K562 (cell line): ENCODE measurements at regions not wholly inside any gene's neighbourhood (a gene's known extent, or its start where the extent isn't known, plus 50 kb on each side); places are given as distances from the start of the nearest gene placed in this dataset.

Experiments
- ATAC-seq: fragments of 200-7000 bp; cut with Tn5 transposase; 3 replicates; pipeline ENCODE4 v1.9.1; 2020; ENCODE audit warnings: moderate library complexity
- BruUV-seq: library from RNA; stranded (reverse); fragments of 400-500 nt; replicated peaks from 2 replicates; lab custom pipeline; 2021; lab: Mats Ljungman, UMichigan
- CTCF ChIA-PET: fragments of 300-600 bp; formaldehyde crosslinking; extraction: SDS; loops from one replicate; lab custom pipeline; 2021; ENCODE audit warnings: low intra/inter-chr PET ratio; lab: Yijun Ruan, JAX
- POLR2A ChIA-PET: fragments of 300-600, 350-650 bp; sonication (Branson Sonifier 250); formaldehyde crosslinking; extraction: SDS; loops from one replicate; lab custom pipeline; 2021; ENCODE audit warnings: antibody characterized with exemption, inconsistent platforms; lab: Yijun Ruan, JAX
- DNase-seq, 4 experiments: peaks; one replicate each; pipeline versions ENCODE4 v3.0.0 to v3.0.0-alpha.2; 2011 to 2018; ENCODE audit warnings: low spot score in 3 of 4, mixed read lengths in 3 of 4; ENCODE audit errors: extremely low read depth in 1 of 4
- FAIRE-seq: peaks from 2 replicates; lab custom pipeline; 2011; peaks lifted over from hg19 to GRCh38; lab: Jason Lieb, UNC
- H2AFZ ChIP-seq: 2 replicates; pipeline ENCODE4 v1.6.0; 2011; ENCODE audit warnings: low read depth, low read length, control low read depth, inconsistent platforms
- H3K27ac ChIP-seq: fragments of 200-600 bp; 3 replicates; pipeline ENCODE4 v1.8.0; 2011; ENCODE audit warnings: low read depth, mild to moderate bottlenecking, control low read depth, inconsistent platforms, low read length, moderate library complexity, mixed read lengths; ENCODE audit errors: extremely low read depth
- H3K27me3 ChIP-seq, 2 experiments: fragments of 300-600 bp in 1 of 2; 2 replicates in 1 of 2; 3 replicates in 1 of 2; pipeline versions ENCODE4 v1.6.0 to v1.8.0; 2011; ENCODE audit warnings: inconsistent platforms in 2 of 2, low read length in 2 of 2, mild to moderate bottlenecking in 1 of 2, mixed read lengths in 1 of 2, moderate library complexity in 1 of 2; ENCODE audit not compliant: control insufficient read depth in 2 of 2, insufficient read depth in 2 of 2
- H3K36me3 ChIP-seq: fragments of 300-600 bp; 3 replicates; pipeline ENCODE4 v1.8.0; 2011; ENCODE audit warnings: mild to moderate bottlenecking, low read length, inconsistent platforms; ENCODE audit not compliant: control insufficient read depth, insufficient read depth
- H3K4me1 ChIP-seq, 2 experiments: fragments of 200-600 bp in 1 of 2; replicated peaks in 1 of 2; 2 replicates in 1 of 2; 3 replicates in 1 of 2; pipeline versions ENCODE4 v1.5.1 to v1.8.0; 2011; ENCODE audit warnings: inconsistent platforms in 2 of 2, low read length in 2 of 2, mild to moderate bottlenecking in 1 of 2, mixed read lengths in 1 of 2, moderate library complexity in 1 of 2; ENCODE audit not compliant: control insufficient read depth in 2 of 2, insufficient read depth in 2 of 2
- H3K4me2 ChIP-seq: 2 replicates; pipeline ENCODE4 v1.6.1; 2011; ENCODE audit warnings: low read length, control low read depth, inconsistent platforms, mixed read lengths; ENCODE audit not compliant: insufficient read depth
- H3K4me3 ChIP-seq: fragments of 200-600 bp; sonication (generic), shearing (Covaris generic); 2 replicates; pipeline ENCODE4 v1.5.1; 2016; ENCODE audit warnings: control low read depth, inconsistent platforms
- H3K79me2 ChIP-seq: fragments of 200-600 bp; 3 replicates; pipeline ENCODE4 v1.8.0; 2011; ENCODE audit warnings: low read length, inconsistent platforms; ENCODE audit not compliant: control insufficient read depth, insufficient read depth
- H3K9ac ChIP-seq, 2 experiments: 2 replicates each; pipeline versions ENCODE4 v1.6.0 to v1.6.1; 2011; ENCODE audit warnings: low read depth in 2 of 2, low read length in 2 of 2, control low read depth in 1 of 2, inconsistent platforms in 1 of 2, mild to moderate bottlenecking in 1 of 2, mixed read lengths in 1 of 2; ENCODE audit not compliant: insufficient read depth in 1 of 2
- H3K9me1 ChIP-seq: one replicate; pipeline ENCODE4 v1.6.0; 2011; ENCODE audit warnings: inconsistent platforms, mild to moderate bottlenecking, low read length, moderate library complexity; ENCODE audit not compliant: control insufficient read depth, insufficient read depth
- H3K9me3 ChIP-seq: replicated peaks from 2 replicates; pipeline ENCODE4 v1.5.1; 2011; ENCODE audit warnings: low read depth, low read length, inconsistent platforms; ENCODE audit not compliant: control insufficient read depth, insufficient read depth
- H4K20me1 ChIP-seq: replicated peaks from 2 replicates; pipeline ENCODE4 v1.6.1; 2011; ENCODE audit warnings: low read length, inconsistent platforms, mixed read lengths; ENCODE audit not compliant: control insufficient read depth, insufficient read depth
- ATF1 ChIP-seq, 2 experiments: fragments of 450-650 bp in 1 of 2; IDR thresholded peaks; 2 replicates each; pipeline ENCODE4 v1.6.1; 2016; ENCODE audit warnings: missing compliant biosample characterization in 1 of 2, missing genetic modification characterization in 1 of 2
- CC2D1A ChIP-seq: fragments of 450-650 bp; IDR thresholded peaks from 2 replicates; pipeline ENCODE4 v1.6.1; 2017; ENCODE audit warnings: mild to moderate bottlenecking
- CCNT2 ChIP-seq: IDR thresholded peaks from 2 replicates; pipeline ENCODE4 v1.6.1; 2011; ENCODE audit warnings: borderline replicate concordance, low read depth, mild to moderate bottlenecking, moderate library complexity, mixed read lengths, low read length; ENCODE audit not compliant: insufficient read length; ENCODE audit errors: extremely low read depth
- ETV6 ChIP-seq, 3 experiments: fragments of 150-350 bp in 1 of 3; sonication (generic) in 1 of 3; formaldehyde crosslinking in 1 of 3; IDR thresholded peaks; 2 replicates each; pipeline versions ENCODE4 v1.6.1 to v1.8.0; 2014 to 2022; ENCODE audit warnings: borderline replicate concordance in 2 of 3, low read depth in 2 of 3, antibody characterized with exemption in 1 of 3, low read length in 1 of 3, mild to moderate bottlenecking in 1 of 3, missing genetic modification reagents in 1 of 3
- HDAC3 ChIP-seq: fragments of 450-650 bp; IDR thresholded peaks from 2 replicates; pipeline ENCODE4 v1.6.1; 2018; ENCODE audit warnings: borderline replicate concordance, mild to moderate bottlenecking, moderate library complexity; ENCODE audit not compliant: partially characterized antibody
- MITF ChIP-seq: IDR thresholded peaks from 2 replicates; pipeline ENCODE4 v1.6.1; 2014; ENCODE audit warnings: antibody characterized with exemption
- PPARD ChIP-seq: fragments of 250-450 bp; sonication (Bioruptor Pico); IDR thresholded peaks from 2 replicates; pipeline ENCODE4 v1.8.0; 2022; ENCODE audit warnings: inconsistent platforms, mild to moderate bottlenecking, moderate library complexity
- TEAD2 ChIP-seq: fragments of 450-650 bp; IDR thresholded peaks from 2 replicates; pipeline ENCODE4 v1.6.1; 2016; ENCODE audit warnings: missing genetic modification characterization, control low read depth, missing compliant biosample characterization
- USF1 ChIP-seq: sonication (generic); formaldehyde crosslinking; IDR thresholded peaks from 2 replicates; pipeline ENCODE4 v1.9.0; 2022; ENCODE audit warnings: mild to moderate bottlenecking, missing genetic modification reagents
- YBX1 ChIP-seq: fragments of 450-650 bp; IDR thresholded peaks from 2 replicates; pipeline ENCODE4 v1.7.1; 2016; ENCODE audit warnings: mild to moderate bottlenecking
- ZBTB5 ChIP-seq: fragments of 450-650 bp; IDR thresholded peaks from 2 replicates; pipeline ENCODE4 v1.6.1; 2017; ENCODE audit warnings: antibody characterized with exemption
- ZFP1 ChIP-seq: fragments of 450-650 bp; formaldehyde crosslinking; IDR thresholded peaks from 2 replicates; pipeline ENCODE4 v1.4.0; 2020; ENCODE audit warnings: mild to moderate bottlenecking, mixed read lengths
- ZHX1 ChIP-seq: fragments of 150-350 bp; conservative IDR thresholded peaks from 2 replicates; pipeline ENCODE4 v1.6.1; 2014; ENCODE audit warnings: low read length
- ZNF146 ChIP-seq: IDR thresholded peaks from one replicate; pipeline ENCODE4 v1.6.1; 2018; ENCODE audit warnings: missing compliant biosample characterization; ENCODE audit not compliant: unreplicated experiment
- ZNF830 ChIP-seq: fragments of 250-450 bp; sonication (Bioruptor Pico); IDR thresholded peaks from 2 replicates; pipeline ENCODE4 v1.5.0; 2021; ENCODE audit warnings: mild to moderate bottlenecking
- WGBS: fragments of 100-300 bp; shearing (Covaris generic); methylation state at CpG from one replicate; pipeline ENCODE4 v1.1.6; 2016; ENCODE audit warnings: low coverage, mixed read lengths; ENCODE audit not compliant: insufficient coverage; ENCODE audit errors: missing lambda C conversion rate; 5-methylcytosine and 5-hydroxymethylcytosine counted together
- in situ Hi-C: fragments of 300-500 bp; cut with MboI; formaldehyde crosslinking; loops from 4 replicates; pipeline ENCODE4 v1.15.0; 2018; ENCODE audit warnings: inconsistent platforms, mixed read lengths
- intact Hi-C: fragments of 100-400 bp; cut with micrococcal nuclease; formaldehyde crosslinking; loops from 2 replicates; pipeline ENCODE4 v1.14.2; 2022

GRCh38 chr10:78719276-78719675 is 349.5 kb upstream of the ZMIZ1 start:
- FAIRE-seq: no peak
- no TSS peak for BruUV-seq

More at GRCh38 chr10:78719276-78719675, 349.5 kb upstream of the ZMIZ1 start:
- intact Hi-C loops (no loop called here), in situ Hi-C loops (no loop called here)
- Histone ChIP-seq H3K9me1 (no peaks in the 10 kb centered on the region), H2AFZ (no peak overlapping the region), H3K79me2 (no peaks in the 10 kb centered on the region), H3K4me3 (no peak overlapping the region), H3K9me3 (no peaks in the 10 kb centered on the region), H4K20me1 (no peaks in the 10 kb centered on the region), H3K4me2 (no peak overlapping the region), H3K4me1 (no peaks in the 10 kb centered on the region), H3K27me3 (peaks cover 3 to 13% of the 10 kb centered on the region in 2 experiments; a peak in 2 of 5 replicates), H3K36me3 (no peaks in the 10 kb centered on the region), H3K27ac (no peak overlapping the region), H3K9ac (no peak overlapping the region)
- POLR2A ChIA-PET: interaction anchor here (0.9 kb wide), 1 partner anchor 9 kb away, joined by 4 read pairs; no protein-coding TSS in a partner anchor
- no peak for DNase-seq
- under 1% methylated on average over 10 of the region's 10 CpGs for WGBS
- ATAC-seq: no peak
- TF ChIP-seq PPARD (CRISPR knock-in tag) (no peak), YBX1 (no peak), CC2D1A (no peak), MITF (no peak), ZHX1 (no peak), USF1 (no peak), CCNT2 (no peak), ETV6 (IDR thresholded peaks at IDR 0.05; ENCODE audit: borderline replicate concordance in 1 of 2, low read depth in 2 of 2, low read length in 1 of 2) (no peak), ETV6 (CRISPR knock-in tag; IDR thresholded peaks at IDR 0.05; ENCODE audit: borderline replicate concordance) (no peak), ZFP1 (no peak), ZBTB5 (no peak), ZNF146 (CRISPR knock-in tag) (no peak), HDAC3 (no peak), TEAD2 (no peak), ZNF830 (CRISPR knock-in tag) (no peak), ATF1 (CRISPR knock-in tag; IDR thresholded peaks at IDR 0.05) (no peak), ATF1 (tag; IDR thresholded peaks at IDR 0.05) (no peak)
- CTCF ChIA-PET: no interaction called here
